ENCODE measurements at regions not wholly inside any gene's neighbourhood (a gene's known extent, or its start where the extent isn't known, plus 50 kb on each side); places are given as distances from the start of the nearest gene placed in this dataset.

GRCh38 chr15:47640079-47640478 lies 77.2 kb upstream of the SEMA6D start:
- TF ChIP-seq, protein P1, sequence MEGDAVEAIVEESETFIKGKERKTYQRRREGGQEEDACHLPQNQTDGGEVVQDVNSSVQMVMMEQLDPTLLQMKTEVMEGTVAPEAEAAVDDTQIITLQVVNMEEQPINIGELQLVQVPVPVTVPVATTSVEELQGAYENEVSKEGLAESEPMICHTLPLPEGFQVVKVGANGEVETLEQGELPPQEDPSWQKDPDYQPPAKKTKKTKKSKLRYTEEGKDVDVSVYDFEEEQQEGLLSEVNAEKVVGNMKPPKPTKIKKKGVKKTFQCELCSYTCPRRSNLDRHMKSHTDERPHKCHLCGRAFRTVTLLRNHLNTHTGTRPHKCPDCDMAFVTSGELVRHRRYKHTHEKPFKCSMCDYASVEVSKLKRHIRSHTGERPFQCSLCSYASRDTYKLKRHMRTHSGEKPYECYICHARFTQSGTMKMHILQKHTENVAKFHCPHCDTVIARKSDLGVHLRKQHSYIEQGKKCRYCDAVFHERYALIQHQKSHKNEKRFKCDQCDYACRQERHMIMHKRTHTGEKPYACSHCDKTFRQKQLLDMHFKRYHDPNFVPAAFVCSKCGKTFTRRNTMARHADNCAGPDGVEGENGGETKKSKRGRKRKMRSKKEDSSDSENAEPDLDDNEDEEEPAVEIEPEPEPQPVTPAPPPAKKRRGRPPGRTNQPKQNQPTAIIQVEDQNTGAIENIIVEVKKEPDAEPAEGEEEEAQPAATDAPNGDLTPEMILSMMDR (conservative IDR thresholded peaks at IDR 0.05; ENCODE audit: low read depth, low read length), result no peak
- TF ChIP-seq CEBPB (IDR thresholded peaks at IDR 0.05; ENCODE audit: low read depth, low read length), result no peak

Data from IMR-90 (cell line).